GM23338 (cell line): ENCODE measurements at regions not wholly inside any gene's neighbourhood (a gene's known extent, or its start where the extent isn't known, plus 50 kb on each side); places are given as distances from the start of the nearest gene placed in this dataset.

Experiments
- ATAC-seq: fragments of 200-7000 bp; cut with Tn5 transposase; 3 replicates; pipeline ENCODE4 v1.9.1; 2020
- DNase-seq: peaks from one replicate; pipeline ENCODE4 v3.0.0-alpha.2; 2015; ENCODE audit warnings: low spot score
- H2AFZ ChIP-seq: fragments of 200-600 bp; sonication (generic); 2 replicates; pipeline ENCODE4 v1.8.0; 2016; ENCODE audit warnings: antibody characterized with exemption, mild to moderate bottlenecking, moderate library complexity
- H3F3A ChIP-seq: fragments of 200-600 bp; sonication (generic); replicated peaks from 2 replicates; pipeline ENCODE4 v1.8.0; 2017; ENCODE audit warnings: antibody characterized with exemption, mixed run types, low read depth
- H3K27ac ChIP-seq: fragments of 200-600 bp; sonication (generic); 2 replicates; pipeline ENCODE4 v1.6.1; 2016; ENCODE audit warnings: low read depth
- H3K27me3 ChIP-seq: fragments of 200-600 bp; sonication (generic); 2 replicates; pipeline ENCODE4 v1.8.0; 2016; ENCODE audit warnings: mild to moderate bottlenecking, mixed run types, moderate library complexity; ENCODE audit not compliant: insufficient read depth
- H3K36me3 ChIP-seq: fragments of 200-600 bp; sonication (generic); 2 replicates; pipeline ENCODE4 v1.8.0; 2016; ENCODE audit warnings: mild to moderate bottlenecking; ENCODE audit not compliant: insufficient read depth
- H3K4me1 ChIP-seq: fragments of 200-600 bp; sonication (generic); 2 replicates; pipeline ENCODE4 v1.8.0; 2016; ENCODE audit warnings: mild to moderate bottlenecking, moderate library complexity; ENCODE audit not compliant: insufficient read depth
- H3K4me2 ChIP-seq: fragments of 200-600 bp; sonication (generic); 2 replicates; pipeline ENCODE4 v1.7.1; 2017; ENCODE audit warnings: mixed run types
- H3K4me3 ChIP-seq: fragments of 200-600 bp; sonication (generic); 2 replicates; pipeline ENCODE4 v1.6.1; 2016; ENCODE audit warnings: mixed run types
- H3K79me2 ChIP-seq: fragments of 200-600 bp; sonication (generic); replicated peaks from 2 replicates; pipeline ENCODE4 v1.8.0; 2017; ENCODE audit warnings: mild to moderate bottlenecking; ENCODE audit not compliant: insufficient read depth
- H3K9me2 ChIP-seq: fragments of 200-600 bp; sonication (generic); 2 replicates; pipeline ENCODE4 v1.8.0; 2017; ENCODE audit not compliant: insufficient read depth
- H4K20me1 ChIP-seq: fragments of 200-600 bp; sonication (generic); replicated peaks from 2 replicates; pipeline ENCODE4 v1.8.0; 2017; ENCODE audit warnings: mild to moderate bottlenecking; ENCODE audit not compliant: insufficient read depth
- H3K27ac Mint-ChIP-seq: 2 replicates; pipeline ENCODE4 v1.8.0; 2020; ENCODE audit warnings: inconsistent platforms, mild to moderate bottlenecking, moderate library complexity, mixed read lengths
- H3K27me3 Mint-ChIP-seq: 3 replicates; pipeline ENCODE4 v1.8.0; 2022; ENCODE audit warnings: low read depth, mild to moderate bottlenecking, moderate library complexity, mixed read lengths, inconsistent platforms; ENCODE audit not compliant: insufficient read depth, poor library complexity
- H3K36me3 Mint-ChIP-seq: 3 replicates; pipeline ENCODE4 v1.8.0; 2021; ENCODE audit warnings: low read depth, mild to moderate bottlenecking, inconsistent platforms, moderate library complexity, mixed read lengths
- H3K4me1 Mint-ChIP-seq: 3 replicates; pipeline ENCODE4 v1.8.0; 2020; ENCODE audit warnings: mild to moderate bottlenecking, inconsistent platforms, mixed read lengths
- H3K4me3 Mint-ChIP-seq: 3 replicates; pipeline ENCODE4 v1.8.0; 2021; ENCODE audit warnings: moderate library complexity, mild to moderate bottlenecking, inconsistent platforms, mixed read lengths
- H3K9me3 Mint-ChIP-seq: 3 replicates; pipeline ENCODE4 v1.8.0; 2020; ENCODE audit warnings: moderate library complexity, mild to moderate bottlenecking, inconsistent platforms, mixed read lengths
- CREB1 ChIP-seq: fragments of 250-450 bp; sonication (Bioruptor Pico); IDR thresholded peaks from 2 replicates; pipeline ENCODE4 v1.5.0; 2020; ENCODE audit warnings: low read depth, mild to moderate bottlenecking, moderate library complexity
- CTCF ChIP-seq, 2 experiments: fragments of 200-600 bp in 1 of 2; sonication (generic) in 1 of 2; conservative IDR thresholded peaks; 2 replicates each; pipeline versions ENCODE4 v1.5.1 to v1.6.1; 2016 to 2017; ENCODE audit warnings: antibody characterized with exemption in 2 of 2, low read depth in 2 of 2, mild to moderate bottlenecking in 2 of 2, moderate library complexity in 1 of 2
- ETS1 ChIP-seq: IDR thresholded peaks from 2 replicates; pipeline ENCODE4 v1.6.1; 2016; ENCODE audit warnings: antibody characterized with exemption
- EZH2 ChIP-seq: fragments of 200-600 bp; sonication (generic); IDR thresholded peaks from one replicate; pipeline ENCODE4 v1.8.0; 2017; ENCODE audit warnings: antibody characterized with exemption, mild to moderate bottlenecking, low read depth; ENCODE audit not compliant: unreplicated experiment
- JUNB ChIP-seq: IDR thresholded peaks from one replicate; pipeline ENCODE4 v1.6.1; 2016; ENCODE audit warnings: antibody characterized with exemption; ENCODE audit not compliant: unreplicated experiment
- POLR2AphosphoS5 ChIP-seq: IDR thresholded peaks from 2 replicates; pipeline ENCODE4 v1.6.1; 2016; ENCODE audit warnings: antibody characterized with exemption, low read depth
- REST ChIP-seq: IDR thresholded peaks from one replicate; pipeline ENCODE4 v1.6.1; 2018; ENCODE audit warnings: antibody characterized with exemption; ENCODE audit not compliant: unreplicated experiment
- STAT1 ChIP-seq: IDR thresholded peaks from one replicate; pipeline ENCODE4 v1.6.1; 2016; ENCODE audit warnings: antibody characterized with exemption; ENCODE audit not compliant: unreplicated experiment
- ZNF114 ChIP-seq: fragments of 250-450 bp; sonication (Bioruptor Pico); IDR thresholded peaks from 2 replicates; pipeline ENCODE4 v1.5.0; 2020; ENCODE audit warnings: mild to moderate bottlenecking, moderate library complexity

GRCh38 chr6:44701038-44701636, 313.6 kb downstream of the CDC5L start:
- Histone ChIP-seq H3K27me3 (no peaks in the 10 kb centered on the region), H3K4me1 (0 out of 2 replicates have a peak, but pooled peaks cover 3% of the 10 kb centered on the region), H3K4me2 (no peak overlapping the region), H3K27ac (no peak overlapping the region), H3K36me3 (no peaks in the 10 kb centered on the region), H3K9me2 (peaks cover 5% of the 10 kb centered on the region; the same call in 1 of the 2 replicates), H3K4me3 (no peak overlapping the region), H2AFZ (peak overlapping the region; percentile 95; the same call in 1 of the 2 replicates), H4K20me1 (no peaks in the 10 kb centered on the region), H3F3A (no peaks in the 10 kb centered on the region), H3K79me2 (no peaks in the 10 kb centered on the region)
- Mint-ChIP-seq H3K27ac (no peak overlapping the region), H3K27me3 (peaks cover 18% of the 10 kb centered on the region), H3K9me3 (peaks cover 2% of the 10 kb centered on the region; the same call in 1 of the 3 replicates), H3K4me3 (no peak overlapping the region), H3K36me3 (no peaks in the 10 kb centered on the region), H3K4me1 (peaks cover 13% of the 10 kb centered on the region)
- ATAC-seq: peak; percentile 32
- TF ChIP-seq ZNF114 (no peak), POLR2AphosphoS5 (no peak)
- DNase-seq: peak; percentile 26

DNA sequence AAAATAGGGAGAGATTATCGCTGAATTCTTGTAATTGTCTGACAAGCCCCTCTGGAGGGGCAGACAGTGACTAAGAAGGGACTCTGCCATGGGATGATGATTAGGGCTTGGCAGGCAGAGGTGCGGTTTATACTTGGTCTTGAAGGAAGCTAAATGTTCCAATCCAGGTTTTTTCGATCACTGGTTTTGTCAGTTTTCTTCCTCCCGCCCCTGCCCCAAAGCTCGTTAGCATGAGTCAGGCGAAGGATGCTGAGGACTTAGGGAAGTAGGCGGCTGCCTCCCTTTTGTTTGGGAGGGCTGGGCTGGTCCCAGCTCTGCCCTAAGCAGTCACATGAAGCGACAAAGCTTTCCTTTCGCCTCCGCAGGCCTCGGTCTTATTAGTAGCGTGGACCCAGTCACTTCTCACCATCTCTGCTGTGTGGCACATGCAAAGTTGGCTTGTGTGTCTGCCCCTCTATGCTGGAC, 314.2 kb downstream of the CDC5L start:
- H4K20me1 ChIP-seq: no peaks in the 10 kb centered on the region
- Mint-ChIP-seq H3K4me1 (peaks cover 13% of the 10 kb centered on the region), H3K36me3 (no peaks in the 10 kb centered on the region), H3K27ac (no peak overlapping the region), H3K27me3 (peaks cover 16% of the 10 kb centered on the region), H3K4me3 (no peak overlapping the region), H3K9me3 (peaks cover 2% of the 10 kb centered on the region; the same call in 1 of the 3 replicates)
- H3K4me1 ChIP-seq: 0 out of 2 replicates have a peak, but pooled peaks cover 3% of the 10 kb centered on the region
- no peak overlapping the region for H3K4me3 ChIP-seq
- H3K4me2 ChIP-seq: no peak overlapping the region
- peak; percentile 82 for ATAC-seq
- TF ChIP-seq CREB1 (CRISPR knock-in tag) (no peak), CTCF (conservative IDR thresholded peaks at IDR 0.05; ENCODE audit: low read depth in 2 of 2) (no peak), STAT1 (no peak)
- H3K79me2 ChIP-seq: no peaks in the 10 kb centered on the region
- peak overlapping the region; percentile 95 for H2AFZ ChIP-seq
- H3K27ac ChIP-seq: no peak overlapping the region
- no peaks in the 10 kb centered on the region for H3K27me3 ChIP-seq
- 0 out of 2 replicates have a peak, but pooled peaks cover 4% of the 10 kb centered on the region for H3K9me2 ChIP-seq
- H3K36me3 ChIP-seq: no peaks in the 10 kb centered on the region
- H3F3A ChIP-seq: no peaks in the 10 kb centered on the region
- peak; percentile 53 for DNase-seq

GRCh38 chr6:44702292-44702691, 314.8 kb downstream of the CDC5L start:
- no peak overlapping the region for H3K4me3 Mint-ChIP-seq
- H3K4me1 Mint-ChIP-seq: peaks cover 13% of the 10 kb centered on the region
- Histone ChIP-seq H3K4me3 (no peak overlapping the region), H2AFZ (peak overlapping the region; percentile 95), H3K4me1 (0 out of 2 replicates have a peak, but pooled peaks cover 3% of the 10 kb centered on the region), H3F3A (no peaks in the 10 kb centered on the region), H3K79me2 (no peaks in the 10 kb centered on the region), H3K27me3 (no peaks in the 10 kb centered on the region), H4K20me1 (no peaks in the 10 kb centered on the region), H3K36me3 (no peaks in the 10 kb centered on the region), H3K27ac (no peak overlapping the region), H3K9me2 (0 out of 2 replicates have a peak, but pooled peaks cover 4% of the 10 kb centered on the region), H3K4me2 (no peak overlapping the region)
- DNase-seq: no peak
- no peaks in the 10 kb centered on the region for H3K36me3 Mint-ChIP-seq
- peaks cover 13% of the 10 kb centered on the region for H3K27me3 Mint-ChIP-seq
- H3K27ac Mint-ChIP-seq: no peak overlapping the region
- H3K9me3 Mint-ChIP-seq: peaks cover 2% of the 10 kb centered on the region; the same call in 1 of the 3 replicates
- ATAC-seq: no peak
- TF ChIP-seq CREB1 (CRISPR knock-in tag): no peak
- TF ChIP-seq REST: no peak
- no peak for TF ChIP-seq ZNF114
- TF ChIP-seq ETS1: no peak
- TF ChIP-seq STAT1: no peak
- TF ChIP-seq CTCF (conservative IDR thresholded peaks at IDR 0.05; ENCODE audit: low read depth in 2 of 2): no peak
- TF ChIP-seq JUNB: no peak
- no peak for TF ChIP-seq EZH2
